GM23338 (cell line): ENCODE measurements at regions not wholly inside any gene's neighbourhood (a gene's known extent, or its start where the extent isn't known, plus 50 kb on each side); places are given as distances from the start of the nearest gene placed in this dataset.

Experiments
- ATAC-seq: fragments of 200-7000 bp; cut with Tn5 transposase; 3 replicates; pipeline ENCODE4 v1.9.1; 2020
- DNase-seq: peaks from one replicate; pipeline ENCODE4 v3.0.0-alpha.2; 2015; ENCODE audit warnings: low spot score
- H2AFZ ChIP-seq: fragments of 200-600 bp; sonication (generic); 2 replicates; pipeline ENCODE4 v1.8.0; 2016; ENCODE audit warnings: antibody characterized with exemption, mild to moderate bottlenecking, moderate library complexity
- H3F3A ChIP-seq: fragments of 200-600 bp; sonication (generic); replicated peaks from 2 replicates; pipeline ENCODE4 v1.8.0; 2017; ENCODE audit warnings: antibody characterized with exemption, mixed run types, low read depth
- H3K27ac ChIP-seq: fragments of 200-600 bp; sonication (generic); 2 replicates; pipeline ENCODE4 v1.6.1; 2016; ENCODE audit warnings: low read depth
- H3K27me3 ChIP-seq: fragments of 200-600 bp; sonication (generic); 2 replicates; pipeline ENCODE4 v1.8.0; 2016; ENCODE audit warnings: mild to moderate bottlenecking, mixed run types, moderate library complexity; ENCODE audit not compliant: insufficient read depth
- H3K36me3 ChIP-seq: fragments of 200-600 bp; sonication (generic); 2 replicates; pipeline ENCODE4 v1.8.0; 2016; ENCODE audit warnings: mild to moderate bottlenecking; ENCODE audit not compliant: insufficient read depth
- H3K4me1 ChIP-seq: fragments of 200-600 bp; sonication (generic); 2 replicates; pipeline ENCODE4 v1.8.0; 2016; ENCODE audit warnings: mild to moderate bottlenecking, moderate library complexity; ENCODE audit not compliant: insufficient read depth
- H3K4me2 ChIP-seq: fragments of 200-600 bp; sonication (generic); 2 replicates; pipeline ENCODE4 v1.7.1; 2017; ENCODE audit warnings: mixed run types
- H3K4me3 ChIP-seq: fragments of 200-600 bp; sonication (generic); 2 replicates; pipeline ENCODE4 v1.6.1; 2016; ENCODE audit warnings: mixed run types
- H3K79me2 ChIP-seq: fragments of 200-600 bp; sonication (generic); replicated peaks from 2 replicates; pipeline ENCODE4 v1.8.0; 2017; ENCODE audit warnings: mild to moderate bottlenecking; ENCODE audit not compliant: insufficient read depth
- H3K9me2 ChIP-seq: fragments of 200-600 bp; sonication (generic); 2 replicates; pipeline ENCODE4 v1.8.0; 2017; ENCODE audit not compliant: insufficient read depth
- H4K20me1 ChIP-seq: fragments of 200-600 bp; sonication (generic); replicated peaks from 2 replicates; pipeline ENCODE4 v1.8.0; 2017; ENCODE audit warnings: mild to moderate bottlenecking; ENCODE audit not compliant: insufficient read depth
- H3K27ac Mint-ChIP-seq: 2 replicates; pipeline ENCODE4 v1.8.0; 2020; ENCODE audit warnings: inconsistent platforms, mild to moderate bottlenecking, moderate library complexity, mixed read lengths
- H3K27me3 Mint-ChIP-seq: 3 replicates; pipeline ENCODE4 v1.8.0; 2022; ENCODE audit warnings: low read depth, mild to moderate bottlenecking, moderate library complexity, mixed read lengths, inconsistent platforms; ENCODE audit not compliant: insufficient read depth, poor library complexity
- H3K36me3 Mint-ChIP-seq: 3 replicates; pipeline ENCODE4 v1.8.0; 2021; ENCODE audit warnings: low read depth, mild to moderate bottlenecking, inconsistent platforms, moderate library complexity, mixed read lengths
- H3K4me1 Mint-ChIP-seq: 3 replicates; pipeline ENCODE4 v1.8.0; 2020; ENCODE audit warnings: mild to moderate bottlenecking, inconsistent platforms, mixed read lengths
- H3K4me3 Mint-ChIP-seq: 3 replicates; pipeline ENCODE4 v1.8.0; 2021; ENCODE audit warnings: moderate library complexity, mild to moderate bottlenecking, inconsistent platforms, mixed read lengths
- H3K9me3 Mint-ChIP-seq: 3 replicates; pipeline ENCODE4 v1.8.0; 2020; ENCODE audit warnings: moderate library complexity, mild to moderate bottlenecking, inconsistent platforms, mixed read lengths
- CREB1 ChIP-seq: fragments of 250-450 bp; sonication (Bioruptor Pico); IDR thresholded peaks from 2 replicates; pipeline ENCODE4 v1.5.0; 2020; ENCODE audit warnings: low read depth, mild to moderate bottlenecking, moderate library complexity
- CTCF ChIP-seq, 2 experiments: fragments of 200-600 bp in 1 of 2; sonication (generic) in 1 of 2; conservative IDR thresholded peaks; 2 replicates each; pipeline versions ENCODE4 v1.5.1 to v1.6.1; 2016 to 2017; ENCODE audit warnings: antibody characterized with exemption in 2 of 2, low read depth in 2 of 2, mild to moderate bottlenecking in 2 of 2, moderate library complexity in 1 of 2
- ETS1 ChIP-seq: IDR thresholded peaks from 2 replicates; pipeline ENCODE4 v1.6.1; 2016; ENCODE audit warnings: antibody characterized with exemption
- EZH2phosphoT487 ChIP-seq: fragments of 200-600 bp; sonication (generic); IDR thresholded peaks from one replicate; pipeline ENCODE4 v1.8.1; 2018; ENCODE audit warnings: antibody characterized with exemption; ENCODE audit not compliant: unreplicated experiment
- JUNB ChIP-seq: IDR thresholded peaks from one replicate; pipeline ENCODE4 v1.6.1; 2016; ENCODE audit warnings: antibody characterized with exemption; ENCODE audit not compliant: unreplicated experiment
- NANOG ChIP-seq: IDR thresholded peaks from 2 replicates; pipeline ENCODE4 v1.6.1; 2016; ENCODE audit warnings: antibody characterized with exemption, borderline replicate concordance
- REST ChIP-seq: IDR thresholded peaks from one replicate; pipeline ENCODE4 v1.6.1; 2018; ENCODE audit warnings: antibody characterized with exemption; ENCODE audit not compliant: unreplicated experiment
- STAT1 ChIP-seq: IDR thresholded peaks from one replicate; pipeline ENCODE4 v1.6.1; 2016; ENCODE audit warnings: antibody characterized with exemption; ENCODE audit not compliant: unreplicated experiment
- ZNF114 ChIP-seq: fragments of 250-450 bp; sonication (Bioruptor Pico); IDR thresholded peaks from 2 replicates; pipeline ENCODE4 v1.5.0; 2020; ENCODE audit warnings: mild to moderate bottlenecking, moderate library complexity
- ZNF462 ChIP-seq: fragments of 250-450 bp; sonication (Bioruptor Pico); IDR thresholded peaks from 2 replicates; pipeline ENCODE4 v1.5.0; 2020; ENCODE audit warnings: mild to moderate bottlenecking, moderate library complexity

GRCh38 chr17:15042311-15042710 is 222.8 kb downstream of the PMP22 start:
- Histone ChIP-seq H3F3A (no peaks in the 10 kb centered on the region), H3K9me2 (no peaks in the 10 kb centered on the region; the same call in 1 of the 2 replicates), H2AFZ (no peak overlapping the region), H3K4me3 (no peak overlapping the region), H3K27ac (no peak overlapping the region), H4K20me1 (no peaks in the 10 kb centered on the region), H3K27me3 (no peaks in the 10 kb centered on the region), H3K4me2 (no peak overlapping the region), H3K79me2 (no peaks in the 10 kb centered on the region), H3K36me3 (no peaks in the 10 kb centered on the region), H3K4me1 (no peaks in the 10 kb centered on the region)
- Mint-ChIP-seq H3K36me3 (peaks cover 3% of the 10 kb centered on the region; the same call in 2 of the 3 replicates), H3K27me3 (peaks cover 3% of the 10 kb centered on the region), H3K27ac (no peak overlapping the region), H3K4me3 (no peak overlapping the region), H3K9me3 (peaks cover 8% of the 10 kb centered on the region), H3K4me1 (peaks cover 16% of the 10 kb centered on the region)
- TF ChIP-seq JUNB (no peak), NANOG (no peak)
- DNase-seq = no peak
- ATAC-seq = no peak

GRCh38 chr17:15039366-15039765 is 225.8 kb downstream of the PMP22 start:
- Mint-ChIP-seq H3K36me3 (peaks cover 8% of the 10 kb centered on the region; the same call in 2 of the 3 replicates), H3K4me1 (peaks cover 32% of the 10 kb centered on the region), H3K27ac (no peak overlapping the region), H3K4me3 (no peak overlapping the region), H3K27me3 (peaks cover 3% of the 10 kb centered on the region), H3K9me3 (peaks cover 5% of the 10 kb centered on the region)
- Histone ChIP-seq H3K9me2 (no peaks in the 10 kb centered on the region; the same call in 1 of the 2 replicates), H3K4me2 (no peak overlapping the region; the same call in 1 of the 2 replicates), H3K79me2 (no peaks in the 10 kb centered on the region), H2AFZ (no peak overlapping the region), H4K20me1 (no peaks in the 10 kb centered on the region), H3K4me3 (no peak overlapping the region), H3F3A (no peaks in the 10 kb centered on the region), H3K4me1 (peaks cover 8% of the 10 kb centered on the region; the same call in 1 of the 2 replicates), H3K27ac (no peak overlapping the region), H3K27me3 (no peaks in the 10 kb centered on the region), H3K36me3 (no peaks in the 10 kb centered on the region)
- no peak for DNase-seq
- ATAC-seq = no peak
- TF ChIP-seq ZNF462 (CRISPR knock-in tag) (no peak), CTCF (conservative IDR thresholded peaks at IDR 0.05; ENCODE audit: low read depth in 2 of 2) (no peak), ZNF114 (CRISPR knock-in tag) (no peak), JUNB (no peak), REST (no peak), CREB1 (CRISPR knock-in tag) (no peak), ETS1 (no peak), STAT1 (no peak), EZH2phosphoT487 (no peak)
